ENCODE measurements at regions not wholly inside any gene's neighbourhood (a gene's known extent, or its start where the extent isn't known, plus 50 kb on each side); places are given as distances from the start of the nearest gene placed in this dataset.

DNA sequence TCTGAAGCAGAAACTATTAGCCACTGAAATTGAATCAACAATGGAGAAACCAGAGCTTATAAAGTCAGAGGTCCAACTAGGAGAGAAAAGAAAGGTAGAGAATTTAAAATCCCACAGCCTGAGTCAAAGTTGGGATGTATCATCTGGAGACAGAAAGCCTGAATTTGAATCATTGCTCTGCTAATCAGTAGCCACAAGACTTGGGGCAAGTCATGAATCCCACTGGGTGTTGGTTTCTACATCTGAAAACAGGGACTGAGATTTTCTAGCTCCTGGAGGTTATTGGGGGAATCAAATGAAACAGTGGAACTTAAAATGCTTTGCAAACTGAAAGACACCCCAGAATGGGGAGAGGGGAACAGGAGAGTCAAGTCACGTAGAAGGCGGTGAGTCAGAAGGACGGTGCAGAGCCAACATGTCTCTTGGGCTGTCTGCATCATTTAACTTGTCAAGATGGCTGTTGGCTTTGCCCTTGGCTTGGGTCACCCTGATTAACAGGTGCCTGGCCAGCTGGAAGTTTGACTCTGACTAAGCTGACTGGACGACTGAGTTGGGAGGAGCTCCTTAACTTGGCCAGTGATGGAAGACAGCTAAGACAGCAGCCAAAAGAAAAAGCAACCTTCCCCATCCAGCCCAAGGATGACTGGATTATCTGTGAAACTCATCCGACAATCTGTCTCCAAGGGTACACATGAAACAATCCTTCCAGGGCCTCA lies 60.6 kb upstream of the ADRA1B start:
- H3K27me3 ChIP-seq (ENCODE audit: control insufficient read depth in 1 of 2, insufficient read depth in 2 of 2, low read length in 2 of 2), result peaks cover 0 to 6% of the 10 kb centered on the region in 2 donors
- H3K9me3 ChIP-seq (ENCODE audit: control insufficient read depth in 1 of 2, low read length in 2 of 2), result no peaks in the 10 kb centered on the region
- H3K9ac ChIP-seq (ENCODE audit: low read depth in 1 of 2, low read length in 2 of 2), result no peak overlapping the region
- no peak overlapping the region for H3K4me3 ChIP-seq (ENCODE audit: low read depth in 1 of 2, low read length in 2 of 2)
- H3K36me3 ChIP-seq (ENCODE audit: control insufficient read depth in 1 of 2, insufficient read depth in 2 of 2, low read length in 2 of 2), result no peaks in the 10 kb centered on the region
- no peak overlapping the region for H3K27ac ChIP-seq (ENCODE audit: low read depth, low read length)
- H3K4me1 ChIP-seq (ENCODE audit: control insufficient read depth in 1 of 2, insufficient read depth in 2 of 2, low read length in 2 of 2), result no peaks in the 10 kb centered on the region

DNA sequence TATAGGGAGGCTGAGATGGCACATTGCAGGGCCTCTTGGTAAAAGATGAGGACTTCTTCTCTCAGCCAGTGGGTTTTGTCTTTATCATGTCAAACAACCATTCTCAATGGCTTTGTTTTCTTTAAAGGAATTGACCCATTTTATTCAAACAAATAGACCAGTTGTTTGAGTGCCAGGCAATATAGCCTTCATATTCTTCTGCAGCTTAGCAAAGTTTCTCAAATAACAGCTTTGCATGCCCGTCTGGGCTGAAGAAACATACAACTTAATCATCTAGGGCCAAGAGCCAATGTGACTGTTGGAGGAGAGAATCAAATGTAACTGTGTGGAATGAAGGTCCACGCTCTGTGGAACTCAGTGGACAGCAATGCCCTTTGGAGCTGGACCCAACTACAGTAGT lies 57.4 kb upstream of the ADRA1B start:
- no peak overlapping the region for H3K9ac ChIP-seq (ENCODE audit: low read depth in 1 of 2, low read length in 2 of 2)
- no peak overlapping the region for H3K4me3 ChIP-seq (ENCODE audit: low read depth in 1 of 2, low read length in 2 of 2)
- H3K36me3 ChIP-seq (ENCODE audit: control insufficient read depth in 1 of 2, insufficient read depth in 2 of 2, low read length in 2 of 2), result no peaks in the 10 kb centered on the region
- H3K9me3 ChIP-seq (ENCODE audit: control insufficient read depth in 1 of 2, low read length in 2 of 2), result no peaks in the 10 kb centered on the region
- H3K27ac ChIP-seq (ENCODE audit: low read depth, low read length), result no peak overlapping the region
- H3K4me1 ChIP-seq (ENCODE audit: control insufficient read depth in 1 of 2, insufficient read depth in 2 of 2, low read length in 2 of 2), result no peaks in the 10 kb centered on the region
- H3K27me3 ChIP-seq (ENCODE audit: control insufficient read depth in 1 of 2, insufficient read depth in 2 of 2, low read length in 2 of 2), result peaks cover 0 to 6% of the 10 kb centered on the region in 2 donors

- peaks cover 0 to 6% of the 10 kb centered on the region in 2 donors for H3K4me1 ChIP-seq (ENCODE audit: control insufficient read depth in 1 of 2, insufficient read depth in 2 of 2, low read length in 2 of 2)
Observed at GRCh38 chr5:159861086-159861485, 55.2 kb upstream of the ADRA1B start.

DNA sequence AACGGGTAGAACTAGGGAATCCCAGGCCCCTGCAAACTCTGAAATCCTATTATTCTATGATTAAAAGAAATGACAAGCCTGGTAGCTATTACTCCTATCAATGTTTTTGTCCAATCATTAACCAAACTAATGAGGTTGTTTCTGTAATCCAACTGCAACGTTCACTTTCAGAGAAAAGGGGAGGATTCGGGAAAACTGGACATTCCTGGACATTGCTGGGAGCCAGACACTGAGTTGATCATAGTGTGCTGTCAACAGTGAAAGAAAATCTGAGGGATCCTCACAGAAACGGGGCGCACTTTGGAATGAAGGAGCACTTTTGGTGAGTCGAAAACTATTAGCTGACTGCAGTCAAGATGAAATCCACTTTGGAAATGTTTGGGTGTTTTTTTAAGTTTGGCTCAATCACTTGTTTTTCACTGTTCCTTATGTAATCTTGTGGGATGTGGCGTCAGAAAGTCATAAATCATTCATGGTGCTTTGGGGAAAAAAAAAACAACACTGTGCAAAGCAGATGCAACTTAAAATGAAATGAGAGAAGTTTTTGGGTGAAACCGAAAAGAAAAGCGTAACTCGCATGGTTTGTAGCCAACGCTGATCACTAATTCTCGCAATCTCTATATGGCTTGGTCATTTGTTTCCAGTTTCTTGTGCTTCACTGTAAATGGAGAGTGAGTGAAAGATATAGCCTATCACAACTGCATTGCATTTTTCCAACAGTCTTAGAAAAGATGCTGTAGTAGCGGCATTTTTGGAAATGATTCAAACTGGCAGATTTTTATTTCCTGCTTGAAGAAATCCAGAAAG lies 51.2 kb upstream of the ADRA1B start:
- no peak overlapping the region for H3K27ac ChIP-seq (ENCODE audit: low read depth, low read length)
- H3K27me3 ChIP-seq (ENCODE audit: control insufficient read depth in 1 of 2, insufficient read depth in 2 of 2, low read length in 2 of 2), result peaks cover 0 to 2% of the 10 kb centered on the region in 2 donors
- peak overlapping the region in 1 of 2 donors; percentile 8 for H3K4me3 ChIP-seq (ENCODE audit: low read depth in 1 of 2, low read length in 2 of 2)
- peaks cover 0 to 6% of the 10 kb centered on the region in 2 donors for H3K4me1 ChIP-seq (ENCODE audit: control insufficient read depth in 1 of 2, insufficient read depth in 2 of 2, low read length in 2 of 2)
- no peak overlapping the region for H3K9ac ChIP-seq (ENCODE audit: low read depth in 1 of 2, low read length in 2 of 2)
- no peaks in the 10 kb centered on the region for H3K36me3 ChIP-seq (ENCODE audit: control insufficient read depth in 1 of 2, insufficient read depth in 2 of 2, low read length in 2 of 2)
- H3K9me3 ChIP-seq (ENCODE audit: control insufficient read depth in 1 of 2, low read length in 2 of 2), result no peaks in the 10 kb centered on the region

More at GRCh38 chr5:159861086-159861485, 55.2 kb upstream of the ADRA1B start:
- no peak overlapping the region for H3K4me3 ChIP-seq (ENCODE audit: low read depth in 1 of 2, low read length in 2 of 2)
- H3K9me3 ChIP-seq (ENCODE audit: control insufficient read depth in 1 of 2, low read length in 2 of 2), result no peaks in the 10 kb centered on the region
- H3K27ac ChIP-seq (ENCODE audit: low read depth, low read length), result no peak overlapping the region
- H3K36me3 ChIP-seq (ENCODE audit: control insufficient read depth in 1 of 2, insufficient read depth in 2 of 2, low read length in 2 of 2), result no peaks in the 10 kb centered on the region
- H3K9ac ChIP-seq (ENCODE audit: low read depth in 1 of 2, low read length in 2 of 2), result no peak overlapping the region
- peaks cover 0 to 6% of the 10 kb centered on the region in 2 donors for H3K27me3 ChIP-seq (ENCODE audit: control insufficient read depth in 1 of 2, insufficient read depth in 2 of 2, low read length in 2 of 2)

- Histone ChIP-seq H3K27me3 (ENCODE audit: control insufficient read depth in 1 of 2, insufficient read depth in 2 of 2, low read length in 2 of 2) (no peaks in the 10 kb centered on the region), H3K4me3 (ENCODE audit: low read depth in 1 of 2, low read length in 2 of 2) (no peak overlapping the region), H3K4me1 (ENCODE audit: control insufficient read depth in 1 of 2, insufficient read depth in 2 of 2, low read length in 2 of 2) (peaks cover 0 to 6% of the 10 kb centered on the region in 2 donors), H3K9me3 (ENCODE audit: control insufficient read depth in 1 of 2, low read length in 2 of 2) (no peaks in the 10 kb centered on the region), H3K36me3 (ENCODE audit: control insufficient read depth in 1 of 2, insufficient read depth in 2 of 2, low read length in 2 of 2) (no peaks in the 10 kb centered on the region), H3K27ac (ENCODE audit: low read depth, low read length) (no peak overlapping the region), H3K9ac (ENCODE audit: low read depth in 1 of 2, low read length in 2 of 2) (no peak overlapping the region)
Observed at GRCh38 chr5:159866093-159866492, 50.2 kb upstream of the ADRA1B start.

All from duodenal mucosa (tissue), 2 donors.